ENCODE measurements at regions not wholly inside any gene's neighbourhood (a gene's known extent, or its start where the extent isn't known, plus 50 kb on each side); places are given as distances from the start of the nearest gene placed in this dataset.
A peak's percentile ranks its signal among the peaks of the same experiment; 100 is the strongest.

DNA sequence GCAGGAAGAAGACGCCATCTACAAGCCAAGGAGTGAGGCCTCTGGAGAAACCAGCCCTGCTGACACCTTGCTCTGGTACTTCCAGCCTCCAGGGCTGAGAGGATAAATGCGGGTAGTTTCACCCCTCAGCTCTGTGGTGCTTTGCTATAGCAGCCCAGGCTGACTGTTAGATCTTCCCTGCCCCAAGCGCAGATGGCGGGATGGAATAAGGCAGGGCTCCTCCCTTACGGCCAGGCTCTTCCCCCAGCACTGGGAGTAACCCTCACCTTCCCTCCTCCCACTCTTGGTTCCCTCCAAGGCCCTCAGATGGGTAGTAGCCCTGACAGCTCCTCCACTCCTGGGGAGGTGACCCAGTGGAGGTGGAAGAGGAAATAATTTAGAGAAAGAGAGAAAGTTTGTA, 285.1 kb downstream of the GADD45G start:
- no peak overlapping the region for H3K27ac ChIP-seq (replicated peaks; ENCODE audit: low read length)
- H2AK5ac ChIP-seq (ENCODE audit: low read depth, low read length) = no peak overlapping the region
- H3K9ac ChIP-seq (ENCODE audit: low read depth, low read length, poor library complexity) = peak overlapping the region; percentile 9
- H2BK12ac ChIP-seq (ENCODE audit: low read length) = no peak overlapping the region
- H3K79me1 ChIP-seq (ENCODE audit: low read depth, low read length) = no peaks in the 10 kb centered on the region
- no peak overlapping the region for H3K18ac ChIP-seq (ENCODE audit: low read length)
- no peaks in the 10 kb centered on the region for H3K4me1 ChIP-seq (ENCODE audit: control insufficient read depth in 2 of 2, insufficient read depth in 1 of 2, low read depth in 1 of 2, low read length in 2 of 2)
- no peak overlapping the region for H2BK15ac ChIP-seq (ENCODE audit: low read length)
- no peaks in the 10 kb centered on the region for H3K9me3 ChIP-seq (replicated peaks in 1 of 2; ENCODE audit: control insufficient read depth in 2 of 2, insufficient read depth in 1 of 2, low read depth in 1 of 2, low read length in 2 of 2)
- no peak overlapping the region for H2BK5ac ChIP-seq (ENCODE audit: low read length)
- WGBS, 2 donors (ENCODE audit: extremely low coverage in 2 of 2, insufficient read length in 2 of 2, insufficient replicate concordance in 1 of 2) = no CpG with 5 or more reads among the region's 5 CpGs
- H2AFZ ChIP-seq (ENCODE audit: low read length) = no peak overlapping the region
- H3K27me3 ChIP-seq (ENCODE audit: control insufficient read depth in 3 of 3, insufficient read depth in 3 of 3, low read depth in 1 of 3, low read length in 3 of 3) = no peaks in the 10 kb centered on the region
- DNase-seq (ENCODE audit: low spot score) = no peak
- no peak overlapping the region for H3K4me2 ChIP-seq (ENCODE audit: insufficient read depth, low read length, poor library complexity, severe bottlenecking)
- H4K91ac ChIP-seq (ENCODE audit: low read depth, low read length, poor library complexity) = no peak overlapping the region
- no peak overlapping the region for H3K23ac ChIP-seq (ENCODE audit: low read depth, low read length, poor library complexity)
- H3K4me3 ChIP-seq (ENCODE audit: low read length in 2 of 2) = no peak overlapping the region
- H4K8ac ChIP-seq (ENCODE audit: low read depth, low read length) = no peak overlapping the region
- no peak overlapping the region for H2BK120ac ChIP-seq (ENCODE audit: low read depth, low read length)
- H3K4ac ChIP-seq (ENCODE audit: low read length) = no peak overlapping the region
- no peak overlapping the region for H3K14ac ChIP-seq (ENCODE audit: low read length)
- H3K36me3 ChIP-seq (replicated peaks in 1 of 2; ENCODE audit: control insufficient read depth in 2 of 2, insufficient read depth in 2 of 2, low read length in 2 of 2) = no peaks in the 10 kb centered on the region

DNA sequence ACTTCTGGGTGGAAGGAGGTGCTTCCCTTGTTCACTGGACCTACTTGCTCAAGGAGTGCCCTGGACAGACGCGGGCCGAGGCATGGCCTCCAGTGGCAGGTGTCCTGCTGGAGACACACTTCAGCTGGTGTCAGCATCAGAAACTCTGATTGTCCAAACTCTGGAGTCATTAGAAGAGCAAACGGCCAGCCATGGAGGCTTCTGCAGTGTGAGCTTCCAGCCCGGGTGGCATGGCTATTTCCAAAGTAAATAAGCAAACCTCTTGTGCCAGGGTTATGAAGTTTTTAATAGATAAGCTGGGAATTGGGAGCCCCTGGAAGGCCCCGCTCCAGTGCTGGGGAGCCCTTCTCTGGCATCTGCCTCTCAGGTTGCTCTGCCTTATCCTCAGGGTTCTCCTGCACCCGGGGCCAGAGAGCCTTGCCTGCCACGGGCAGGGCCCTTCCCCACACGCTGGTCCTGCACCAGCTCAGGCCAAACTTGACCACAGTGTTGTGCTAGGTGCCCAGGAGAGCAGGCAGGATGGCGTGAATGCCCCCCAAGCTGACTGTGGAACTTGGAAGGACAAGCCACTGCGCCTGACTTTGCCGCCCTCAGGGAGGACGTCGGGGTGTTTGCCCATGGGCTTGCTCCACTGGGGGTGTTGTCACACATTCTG, 285.6 kb downstream of the GADD45G start:
- no peak overlapping the region for H3K27ac ChIP-seq (replicated peaks; ENCODE audit: low read length)
- DNase-seq (ENCODE audit: low spot score) = no peak
- H3K4me3 ChIP-seq (ENCODE audit: low read length in 2 of 2) = peak overlapping the region in 1 of 2 donors; percentile 59
- no peak overlapping the region for H4K8ac ChIP-seq (ENCODE audit: low read depth, low read length)
- no peak overlapping the region for H3K23ac ChIP-seq (ENCODE audit: low read depth, low read length, poor library complexity)
- H3K36me3 ChIP-seq (replicated peaks in 1 of 2; ENCODE audit: control insufficient read depth in 2 of 2, insufficient read depth in 2 of 2, low read length in 2 of 2) = no peaks in the 10 kb centered on the region
- H2BK120ac ChIP-seq (ENCODE audit: low read depth, low read length) = no peak overlapping the region
- H3K4ac ChIP-seq (ENCODE audit: low read length) = no peak overlapping the region
- H3K4me2 ChIP-seq (ENCODE audit: insufficient read depth, low read length, poor library complexity, severe bottlenecking) = no peak overlapping the region
- no peak overlapping the region for H2BK5ac ChIP-seq (ENCODE audit: low read length)
- no peaks in the 10 kb centered on the region for H3K9me3 ChIP-seq (replicated peaks in 1 of 2; ENCODE audit: control insufficient read depth in 2 of 2, insufficient read depth in 1 of 2, low read depth in 1 of 2, low read length in 2 of 2)
- no CpG with 5 or more reads among the region's 14 CpGs for WGBS, 2 donors (ENCODE audit: extremely low coverage in 2 of 2, insufficient read length in 2 of 2, insufficient replicate concordance in 1 of 2)
- peak overlapping the region; percentile 43 for H2BK12ac ChIP-seq (ENCODE audit: low read length)
- no peak overlapping the region for H3K9ac ChIP-seq (ENCODE audit: low read depth, low read length, poor library complexity)
- no peaks in the 10 kb centered on the region for H3K79me1 ChIP-seq (ENCODE audit: low read depth, low read length)
- H3K14ac ChIP-seq (ENCODE audit: low read length) = peak overlapping the region; percentile 76
- H2AFZ ChIP-seq (ENCODE audit: low read length) = no peak overlapping the region
- no peak overlapping the region for H2BK15ac ChIP-seq (ENCODE audit: low read length)
- H3K4me1 ChIP-seq (ENCODE audit: control insufficient read depth in 2 of 2, insufficient read depth in 1 of 2, low read depth in 1 of 2, low read length in 2 of 2) = no peaks in the 10 kb centered on the region
- H4K91ac ChIP-seq (ENCODE audit: low read depth, low read length, poor library complexity) = no peak overlapping the region
- no peak overlapping the region for H2AK5ac ChIP-seq (ENCODE audit: low read depth, low read length)
- no peaks in the 10 kb centered on the region for H3K27me3 ChIP-seq (ENCODE audit: control insufficient read depth in 3 of 3, insufficient read depth in 3 of 3, low read depth in 1 of 3, low read length in 3 of 3)
- H3K18ac ChIP-seq (ENCODE audit: low read length) = no peak overlapping the region

DNA sequence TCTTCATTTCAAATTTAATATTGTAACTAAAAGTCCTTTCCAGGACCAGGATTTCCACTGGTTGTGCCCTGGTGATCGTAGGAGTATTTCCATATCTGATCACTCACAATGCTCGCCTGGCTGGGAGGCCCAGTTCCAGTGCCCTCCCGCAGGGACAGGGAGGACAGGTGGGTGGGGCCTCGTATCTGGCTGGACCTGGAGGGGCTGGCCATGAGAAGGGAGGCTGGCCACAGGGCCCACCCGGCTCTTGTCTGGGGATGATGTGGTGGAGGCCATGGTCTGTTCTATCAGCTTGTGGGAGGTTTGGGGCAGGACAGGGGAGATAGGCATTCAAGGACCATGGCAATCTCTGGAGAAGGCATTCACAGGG, 286.4 kb downstream of the GADD45G start:
- H4K8ac ChIP-seq (ENCODE audit: low read depth, low read length) = no peak overlapping the region
- no peak overlapping the region for H3K9ac ChIP-seq (ENCODE audit: low read depth, low read length, poor library complexity)
- no peak overlapping the region for H3K23ac ChIP-seq (ENCODE audit: low read depth, low read length, poor library complexity)
- H3K27me3 ChIP-seq (ENCODE audit: control insufficient read depth in 3 of 3, insufficient read depth in 3 of 3, low read depth in 1 of 3, low read length in 3 of 3) = no peaks in the 10 kb centered on the region
- H3K4me2 ChIP-seq (ENCODE audit: insufficient read depth, low read length, poor library complexity, severe bottlenecking) = no peak overlapping the region
- no CpG with 5 or more reads among the region's 5 CpGs for WGBS, 2 donors (ENCODE audit: extremely low coverage in 2 of 2, insufficient read length in 2 of 2, insufficient replicate concordance in 1 of 2)
- H2AK5ac ChIP-seq (ENCODE audit: low read depth, low read length) = no peak overlapping the region
- DNase-seq (ENCODE audit: low spot score) = no peak
- H2BK15ac ChIP-seq (ENCODE audit: low read length) = no peak overlapping the region
- no peak overlapping the region for H3K4ac ChIP-seq (ENCODE audit: low read length)
- H2BK5ac ChIP-seq (ENCODE audit: low read length) = no peak overlapping the region
- H4K91ac ChIP-seq (ENCODE audit: low read depth, low read length, poor library complexity) = no peak overlapping the region
- H3K36me3 ChIP-seq (replicated peaks in 1 of 2; ENCODE audit: control insufficient read depth in 2 of 2, insufficient read depth in 2 of 2, low read length in 2 of 2) = no peaks in the 10 kb centered on the region
- H2BK120ac ChIP-seq (ENCODE audit: low read depth, low read length) = peak overlapping the region; percentile 51
- H3K18ac ChIP-seq (ENCODE audit: low read length) = no peak overlapping the region
- no peaks in the 10 kb centered on the region for H3K4me1 ChIP-seq (ENCODE audit: control insufficient read depth in 2 of 2, insufficient read depth in 1 of 2, low read depth in 1 of 2, low read length in 2 of 2)
- no peaks in the 10 kb centered on the region for H3K79me1 ChIP-seq (ENCODE audit: low read depth, low read length)
- H3K4me3 ChIP-seq (ENCODE audit: low read length in 2 of 2) = no peak overlapping the region
- no peak overlapping the region for H3K14ac ChIP-seq (ENCODE audit: low read length)
- no peak overlapping the region for H2BK12ac ChIP-seq (ENCODE audit: low read length)
- H3K27ac ChIP-seq (replicated peaks; ENCODE audit: low read length) = no peak overlapping the region
- H2AFZ ChIP-seq (ENCODE audit: low read length) = no peak overlapping the region
- no peaks in the 10 kb centered on the region for H3K9me3 ChIP-seq (replicated peaks in 1 of 2; ENCODE audit: control insufficient read depth in 2 of 2, insufficient read depth in 1 of 2, low read depth in 1 of 2, low read length in 2 of 2)

DNA sequence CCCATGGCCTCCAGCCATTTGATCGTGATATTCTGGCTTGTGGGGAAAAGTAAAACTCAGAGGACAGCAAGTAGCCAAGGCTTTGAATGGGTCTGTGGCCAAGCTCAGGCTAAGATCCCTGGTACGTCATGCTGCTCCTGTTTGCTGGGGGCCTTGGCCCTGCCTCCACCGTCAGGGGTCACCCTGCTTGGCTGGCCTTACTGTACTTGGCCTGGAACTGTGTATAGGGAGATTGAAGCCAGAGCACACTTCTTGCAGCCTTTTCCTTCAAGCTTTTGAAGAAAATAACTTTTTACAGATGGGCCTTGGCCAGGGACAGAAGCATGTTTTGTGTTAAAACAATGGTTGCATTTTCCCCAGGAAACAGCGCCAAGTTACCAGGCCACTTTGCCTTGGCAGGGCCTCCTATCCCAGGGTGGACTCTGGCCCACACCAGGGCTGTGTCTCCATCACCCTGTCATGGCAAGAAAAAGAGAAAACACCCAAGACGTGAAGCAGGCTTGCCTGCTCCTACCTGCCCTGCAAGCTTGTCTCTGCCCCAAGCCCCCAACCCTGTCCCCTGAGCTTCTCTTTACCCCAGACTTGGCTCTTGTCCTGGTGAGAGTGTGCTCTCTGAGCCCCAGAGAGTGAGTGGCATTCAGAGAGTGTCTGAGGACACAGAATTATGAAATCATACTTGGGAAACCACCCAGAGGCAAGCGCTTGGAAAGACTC, 286.9 kb downstream of the GADD45G start:
- H2BK5ac ChIP-seq (ENCODE audit: low read length) = no peak overlapping the region
- H3K36me3 ChIP-seq (replicated peaks in 1 of 2; ENCODE audit: control insufficient read depth in 2 of 2, insufficient read depth in 2 of 2, low read length in 2 of 2) = no peaks in the 10 kb centered on the region
- no peak overlapping the region for H2BK12ac ChIP-seq (ENCODE audit: low read length)
- H3K79me1 ChIP-seq (ENCODE audit: low read depth, low read length) = no peaks in the 10 kb centered on the region
- H3K27ac ChIP-seq (replicated peaks; ENCODE audit: low read length) = no peak overlapping the region
- H3K4ac ChIP-seq (ENCODE audit: low read length) = no peak overlapping the region
- peak overlapping the region; percentile 18 for H3K9ac ChIP-seq (ENCODE audit: low read depth, low read length, poor library complexity)
- H2AK5ac ChIP-seq (ENCODE audit: low read depth, low read length) = no peak overlapping the region
- H3K9me3 ChIP-seq (replicated peaks in 1 of 2; ENCODE audit: control insufficient read depth in 2 of 2, insufficient read depth in 1 of 2, low read depth in 1 of 2, low read length in 2 of 2) = no peaks in the 10 kb centered on the region
- H3K4me1 ChIP-seq (ENCODE audit: control insufficient read depth in 2 of 2, insufficient read depth in 1 of 2, low read depth in 1 of 2, low read length in 2 of 2) = no peaks in the 10 kb centered on the region
- no peak overlapping the region for H4K91ac ChIP-seq (ENCODE audit: low read depth, low read length, poor library complexity)
- DNase-seq (ENCODE audit: low spot score) = no peak
- H3K14ac ChIP-seq (ENCODE audit: low read length) = no peak overlapping the region
- H2BK15ac ChIP-seq (ENCODE audit: low read length) = no peak overlapping the region
- no peak overlapping the region for H3K18ac ChIP-seq (ENCODE audit: low read length)
- no peak overlapping the region for H3K4me3 ChIP-seq (ENCODE audit: low read length in 2 of 2)
- H2AFZ ChIP-seq (ENCODE audit: low read length) = no peak overlapping the region
- no peak overlapping the region for H4K8ac ChIP-seq (ENCODE audit: low read depth, low read length)
- H3K23ac ChIP-seq (ENCODE audit: low read depth, low read length, poor library complexity) = no peak overlapping the region
- peak overlapping the region; percentile 51 for H2BK120ac ChIP-seq (ENCODE audit: low read depth, low read length)
- no peak overlapping the region for H3K4me2 ChIP-seq (ENCODE audit: insufficient read depth, low read length, poor library complexity, severe bottlenecking)
- peaks cover 0 to under 1% (median 0%) of the 10 kb centered on the region in 3 experiments for H3K27me3 ChIP-seq (ENCODE audit: control insufficient read depth in 3 of 3, insufficient read depth in 3 of 3, low read depth in 1 of 3, low read length in 3 of 3)
- no CpG with 5 or more reads among the region's 6 CpGs for WGBS, 2 donors (ENCODE audit: extremely low coverage in 2 of 2, insufficient read length in 2 of 2, insufficient replicate concordance in 1 of 2)

Measured in neuronal stem cell (in vitro differentiated cells).